ENCODE measurements at regions not wholly inside any gene's neighbourhood (a gene's known extent, or its start where the extent isn't known, plus 50 kb on each side); places are given as distances from the start of the nearest gene placed in this dataset.
"Not testable (repeated sequence)": the region's sequence is repeated elsewhere in the genome, so short reads cannot be mapped to it uniquely, and the experiment has no call there.

- DNase-seq, result not testable (repeated sequence)
Measured at GRCh38 chr15:58363118-58363517, 68.7 kb upstream of the LIPC start.

DNA sequence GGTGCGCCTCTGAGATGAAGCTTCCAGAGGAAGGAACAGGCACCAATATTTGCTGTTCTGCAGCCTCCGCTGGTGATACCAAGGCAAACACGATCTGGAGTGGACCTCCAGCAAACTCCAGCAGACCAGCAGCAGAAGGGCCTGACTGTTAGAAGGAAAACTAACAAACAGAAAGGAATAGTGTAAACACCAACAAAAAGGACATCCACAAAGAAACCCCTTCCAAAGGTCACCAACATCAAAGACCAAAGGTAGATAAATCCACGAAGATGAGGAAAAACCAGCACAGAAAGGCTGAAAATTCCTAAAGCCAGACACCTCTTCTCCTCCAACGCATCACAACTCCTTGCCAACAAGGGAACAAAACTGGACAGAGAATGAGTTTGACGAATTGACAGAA is 68.1 kb upstream of the LIPC start:
- not testable (repeated sequence) for DNase-seq

DNA sequence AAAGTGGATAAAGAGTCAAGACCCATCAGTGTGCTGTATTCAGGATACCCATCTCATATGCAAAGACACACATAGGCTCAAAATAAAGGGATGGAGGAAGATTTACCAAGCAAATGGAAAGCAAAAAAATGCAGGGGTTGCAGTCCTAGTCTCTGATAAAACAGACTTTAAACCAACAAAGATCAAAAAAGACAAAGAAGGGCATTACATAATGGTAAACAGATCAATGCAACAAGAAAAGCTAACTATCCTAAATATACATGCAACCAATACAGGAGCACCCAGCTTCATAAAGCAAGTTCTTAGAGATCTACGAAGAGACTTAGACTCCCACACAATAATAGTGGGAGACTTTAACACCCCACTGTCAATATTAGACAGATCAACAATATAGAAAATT is 66.7 kb upstream of the LIPC start:
- DNase-seq, result not testable (repeated sequence)

- no peak for DNase-seq
Measured at GRCh38 chr15:58369261-58369701, 62.5 kb upstream of the LIPC start.

DNA sequence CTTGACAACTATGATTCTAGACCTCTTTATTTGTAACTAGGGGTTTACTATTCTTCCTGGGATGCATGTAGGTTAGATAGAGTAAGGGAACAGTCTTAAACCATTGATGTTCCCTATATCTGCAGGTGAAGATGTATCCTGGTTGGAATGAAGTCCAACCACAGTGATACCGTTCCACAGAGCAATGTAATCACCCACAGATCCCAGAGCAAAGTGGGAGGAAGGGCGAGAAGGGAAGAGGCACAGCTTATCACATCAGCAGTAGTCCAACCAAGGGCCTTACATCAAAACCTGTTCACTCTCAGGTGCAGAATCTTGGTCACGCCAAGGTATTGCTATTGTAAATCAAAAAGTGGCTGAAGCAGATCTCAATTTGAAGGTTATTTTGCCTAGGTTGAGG is 61.8 kb upstream of the LIPC start:
- no peak for DNase-seq

GRCh38 chr15:58374147-58374546 is 57.6 kb upstream of the LIPC start:
- no peak for DNase-seq

GRCh38 chr15:58377193-58377592 is 54.6 kb upstream of the LIPC start:
- no peak for DNase-seq

GRCh38 chr15:58378241-58379085 is 53.3 kb upstream of the LIPC start:
- DNase-seq, result no peak

- DNase-seq, result not testable (repeated sequence)
Measured at GRCh38 chr15:58379454-58379853, 52.3 kb upstream of the LIPC start.

DNA sequence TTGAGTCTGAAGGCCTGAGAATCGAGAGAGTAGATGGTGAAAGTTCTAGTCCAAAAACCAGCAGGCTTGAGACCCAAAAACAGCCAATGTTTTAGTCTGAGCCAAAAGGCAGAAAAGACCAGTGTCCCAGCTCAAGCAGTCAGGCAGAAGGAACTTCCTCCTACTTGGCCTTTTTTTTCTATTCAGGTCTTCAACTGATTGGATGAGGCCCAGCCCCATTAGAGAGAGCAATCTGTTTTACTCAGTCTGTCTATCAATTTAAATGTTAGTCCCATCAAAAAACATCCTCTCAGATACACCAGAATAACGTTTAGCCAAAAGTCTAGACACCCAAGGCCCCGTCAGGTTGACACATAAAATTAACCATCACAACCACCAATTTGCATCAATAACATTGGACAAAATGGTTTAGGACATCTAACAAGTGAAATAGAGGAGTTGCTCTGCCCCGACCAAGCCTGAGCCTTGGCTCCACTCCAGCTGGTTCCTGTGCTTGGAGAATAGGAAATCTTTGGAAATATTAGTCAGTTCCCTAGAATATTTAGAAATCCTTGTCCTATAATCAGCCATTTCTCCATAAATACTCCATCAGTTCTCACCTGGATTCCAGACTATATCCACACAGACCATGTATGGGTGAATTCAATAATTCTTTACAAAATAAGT is 51.4 kb upstream of the LIPC start:
- peak; percentile 45 for DNase-seq

DNA sequence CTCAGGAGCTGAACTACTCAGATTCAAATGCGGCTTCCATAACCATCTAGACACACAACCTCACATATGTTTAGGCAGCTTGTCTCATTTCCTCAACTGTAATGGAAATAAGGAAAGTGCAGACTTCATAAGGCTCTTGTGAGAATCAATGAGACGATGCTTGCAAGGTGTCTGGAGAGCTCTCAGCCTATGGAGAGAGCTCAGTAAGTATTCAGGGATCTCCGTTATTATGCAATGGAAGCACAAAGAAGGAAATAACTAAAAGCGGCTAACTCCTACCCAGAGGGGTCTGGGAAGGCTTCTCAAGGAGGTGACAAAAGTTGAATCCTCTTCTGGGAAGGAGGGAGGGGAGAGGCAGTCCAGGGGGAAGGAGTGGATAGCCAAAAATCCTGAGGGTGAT is 50.1 kb upstream of the LIPC start:
- DNase-seq, result no peak
